HFF-Myc (cell line): ENCODE measurements at regions not wholly inside any gene's neighbourhood (a gene's known extent, or its start where the extent isn't known, plus 50 kb on each side); places are given as distances from the start of the nearest gene placed in this dataset.

ENCODE experiments used
- DNase-seq: peaks from one replicate; pipeline ENCODE4 v3.0.0-alpha.2; 2011; ENCODE audit warnings: low read depth; ENCODE audit errors: extremely low read depth
- H3K4me3 ChIP-seq: replicated peaks from 2 replicates; pipeline ENCODE4 v1.5.1; 2011; ENCODE audit warnings: low read depth, mild to moderate bottlenecking, control low read depth, low read length
- TF ChIP-seq, protein P1 (sequence below): IDR thresholded peaks from 2 replicates; pipeline ENCODE4 v1.5.1; 2012; ENCODE audit warnings: mild to moderate bottlenecking, low read depth, low read length, control low read depth; ENCODE audit errors: missing control alignments

DNA sequence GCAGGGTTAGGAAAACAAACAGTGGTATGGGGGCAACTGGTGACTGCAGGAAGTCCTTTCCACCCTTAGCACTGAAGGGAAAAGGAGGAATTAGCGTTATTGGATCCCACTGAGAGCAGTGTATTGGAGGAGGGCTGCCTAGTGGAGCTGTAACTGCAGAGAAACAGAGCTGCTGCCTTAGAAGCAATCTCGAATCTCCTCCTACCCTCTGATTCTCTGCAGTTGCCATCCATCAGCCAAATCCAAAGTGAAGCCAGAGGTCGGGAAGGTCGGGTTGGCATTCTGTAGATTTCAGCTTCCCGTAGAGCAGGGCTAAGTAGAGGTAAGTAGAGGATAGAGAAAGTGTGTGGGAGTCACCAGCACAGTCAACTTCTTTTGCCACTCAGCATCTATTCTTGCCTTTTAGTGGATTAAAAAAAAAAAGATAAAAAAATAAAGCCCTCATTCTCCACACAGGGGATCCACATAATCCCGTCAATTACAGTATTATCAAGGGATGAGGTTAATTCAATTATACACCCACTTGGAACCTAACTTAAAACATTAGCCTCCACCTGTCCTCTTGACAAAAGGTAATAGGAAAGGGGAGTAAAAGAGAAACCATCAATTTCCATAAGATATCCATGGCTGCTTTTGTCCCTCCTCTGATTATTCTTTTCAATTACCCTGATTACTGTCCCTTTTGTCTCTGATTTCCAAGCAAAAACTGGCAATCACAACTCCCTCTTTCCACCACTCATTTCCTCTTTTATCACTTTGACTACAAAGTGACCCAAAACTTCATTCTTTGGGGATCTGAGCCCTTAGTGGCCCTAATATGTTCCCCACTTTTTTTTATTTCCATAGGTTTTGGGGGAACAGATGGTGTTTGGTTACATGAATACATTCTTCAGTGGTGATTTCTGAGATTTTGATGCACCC lies 234.7 kb downstream of the RBM26 start:
- H3K4me3 ChIP-seq: no peak overlapping the region
- no peak for DNase-seq
- TF ChIP-seq, protein P1, sequence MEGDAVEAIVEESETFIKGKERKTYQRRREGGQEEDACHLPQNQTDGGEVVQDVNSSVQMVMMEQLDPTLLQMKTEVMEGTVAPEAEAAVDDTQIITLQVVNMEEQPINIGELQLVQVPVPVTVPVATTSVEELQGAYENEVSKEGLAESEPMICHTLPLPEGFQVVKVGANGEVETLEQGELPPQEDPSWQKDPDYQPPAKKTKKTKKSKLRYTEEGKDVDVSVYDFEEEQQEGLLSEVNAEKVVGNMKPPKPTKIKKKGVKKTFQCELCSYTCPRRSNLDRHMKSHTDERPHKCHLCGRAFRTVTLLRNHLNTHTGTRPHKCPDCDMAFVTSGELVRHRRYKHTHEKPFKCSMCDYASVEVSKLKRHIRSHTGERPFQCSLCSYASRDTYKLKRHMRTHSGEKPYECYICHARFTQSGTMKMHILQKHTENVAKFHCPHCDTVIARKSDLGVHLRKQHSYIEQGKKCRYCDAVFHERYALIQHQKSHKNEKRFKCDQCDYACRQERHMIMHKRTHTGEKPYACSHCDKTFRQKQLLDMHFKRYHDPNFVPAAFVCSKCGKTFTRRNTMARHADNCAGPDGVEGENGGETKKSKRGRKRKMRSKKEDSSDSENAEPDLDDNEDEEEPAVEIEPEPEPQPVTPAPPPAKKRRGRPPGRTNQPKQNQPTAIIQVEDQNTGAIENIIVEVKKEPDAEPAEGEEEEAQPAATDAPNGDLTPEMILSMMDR: no peak

DNA sequence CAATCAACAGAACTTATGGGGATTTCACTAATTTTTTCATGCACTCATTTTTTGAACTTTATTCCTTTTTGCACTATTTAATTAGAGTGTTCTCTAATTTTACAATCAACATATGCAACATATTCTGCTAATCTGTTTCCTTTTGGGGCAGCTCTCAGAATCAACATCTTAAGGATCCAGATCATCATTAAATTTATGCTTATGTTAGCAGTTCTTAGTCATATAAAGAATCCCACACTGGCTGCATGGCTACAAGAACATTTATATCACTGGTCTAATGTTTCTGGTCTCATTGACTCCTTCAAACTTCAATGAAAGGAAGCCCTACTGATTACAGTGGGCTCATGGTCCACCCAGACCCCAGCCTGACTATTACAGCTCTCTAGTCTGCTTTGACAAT lies 245.2 kb downstream of the RBM26 start:
- TF ChIP-seq, protein P1: no peak
- DNase-seq: no peak
- H3K4me3 ChIP-seq: no peak overlapping the region

DNA sequence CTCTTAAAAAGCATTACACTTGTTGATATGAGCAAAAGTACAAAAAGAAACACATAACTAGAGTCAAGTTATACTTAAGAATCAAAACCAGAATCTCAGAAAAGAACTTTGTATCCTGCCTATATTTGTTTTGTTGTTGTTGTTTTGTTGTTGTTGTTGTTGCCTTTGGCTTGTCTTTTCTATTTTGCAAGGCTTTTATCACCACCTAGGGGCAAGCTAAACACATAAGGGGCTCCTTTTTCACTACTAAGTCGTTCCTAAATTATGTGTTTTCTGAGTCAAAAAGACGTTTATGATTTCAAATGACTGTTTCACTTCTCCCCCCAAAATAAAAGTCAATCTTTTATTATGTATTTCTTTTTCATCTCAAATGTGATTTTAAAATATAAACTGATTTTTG lies 250.2 kb downstream of the RBM26 start:
- DNase-seq: no peak
- H3K4me3 ChIP-seq: no peak overlapping the region
- TF ChIP-seq, protein P1: no peak

DNA sequence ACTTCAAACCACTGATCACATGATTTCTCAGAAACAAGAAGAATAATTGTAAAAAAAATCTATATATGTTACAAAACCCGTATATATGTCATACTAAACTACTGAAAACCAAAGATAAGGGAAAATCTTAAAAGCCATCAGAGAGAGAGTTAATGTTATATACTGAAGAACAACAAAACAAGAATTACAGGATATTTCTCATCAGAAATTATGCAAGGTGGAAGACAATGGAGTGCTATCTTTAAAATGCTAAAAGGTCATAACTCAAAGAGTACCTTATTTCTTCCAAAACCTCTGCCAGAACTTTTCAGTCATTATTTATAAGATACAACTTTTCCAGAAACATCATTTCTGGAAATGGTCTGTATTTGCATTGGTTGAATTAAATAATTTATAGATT lies 256.8 kb downstream of the RBM26 start:
- TF ChIP-seq, protein P1: no peak
- no peak overlapping the region for H3K4me3 ChIP-seq
- DNase-seq: no peak

DNA sequence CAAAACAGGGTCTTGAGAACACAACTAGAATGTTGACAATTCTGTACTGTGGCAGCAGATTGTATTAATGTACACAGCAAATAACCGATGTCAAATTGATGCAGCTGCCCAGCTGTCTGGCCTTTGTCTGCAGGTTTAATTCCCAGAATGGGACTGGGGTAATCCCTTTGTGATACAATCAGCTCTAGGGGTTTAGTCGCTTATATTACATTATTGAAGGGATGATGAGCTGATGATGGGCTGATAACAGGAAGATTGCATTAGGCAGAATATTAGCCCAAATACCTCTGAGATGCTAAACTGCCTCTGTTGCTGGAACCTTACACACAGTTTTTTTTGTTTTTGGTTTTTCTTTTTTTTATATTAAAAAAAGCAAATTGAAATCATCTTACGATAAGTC lies 265.0 kb downstream of the RBM26 start:
- TF ChIP-seq, protein P1: no peak
- no peak overlapping the region for H3K4me3 ChIP-seq
- no peak for DNase-seq

DNA sequence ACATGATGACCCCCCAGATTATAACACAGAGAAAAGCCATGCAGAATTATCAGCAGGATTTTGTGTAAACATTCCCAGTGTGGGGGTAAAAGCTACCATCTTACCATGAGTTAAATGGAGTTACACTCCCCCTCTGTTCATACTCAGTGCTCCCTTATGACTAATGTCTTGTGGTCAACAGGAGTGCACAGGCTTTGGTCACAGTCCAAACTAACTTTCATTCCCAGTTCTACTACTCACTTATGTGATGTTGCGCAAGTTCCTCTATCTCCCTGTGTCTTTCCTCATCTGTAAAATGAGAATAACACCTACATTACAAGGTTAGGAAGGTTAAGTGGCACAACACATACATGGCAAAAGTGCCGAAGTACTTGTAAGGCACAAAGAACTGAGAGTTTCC lies 277.9 kb downstream of the RBM26 start:
- DNase-seq: no peak
- TF ChIP-seq, protein P1: no peak
- no peak overlapping the region for H3K4me3 ChIP-seq
